ENCODE measurements at regions not wholly inside any gene's neighbourhood (a gene's known extent, or its start where the extent isn't known, plus 50 kb on each side); places are given as distances from the start of the nearest gene placed in this dataset.

DNA sequence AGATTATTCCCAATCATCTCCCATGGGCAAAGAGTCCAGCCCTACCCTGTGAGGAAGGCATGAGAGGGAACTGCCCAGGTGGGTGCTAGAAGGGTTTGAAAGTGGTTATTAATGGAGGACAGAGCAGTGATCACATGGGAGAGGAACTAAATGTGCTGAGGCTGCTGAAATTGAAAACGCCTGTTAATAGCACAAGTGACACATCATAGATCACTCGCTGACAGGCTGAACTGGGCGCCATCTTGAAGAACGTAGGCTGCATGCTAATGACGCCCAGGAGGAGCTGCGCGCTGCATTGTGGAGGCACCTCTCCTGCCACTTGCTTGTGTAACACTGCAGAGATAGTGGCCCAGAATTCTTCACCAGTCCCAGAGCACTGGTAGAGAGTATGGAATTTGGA lies 182.9 kb downstream of the KCNA5 start:
- TF ChIP-seq EZH2 (IDR thresholded peaks at IDR 0.05; ENCODE audit: borderline replicate concordance, low read length) = no peak
- TF ChIP-seq, protein P1, sequence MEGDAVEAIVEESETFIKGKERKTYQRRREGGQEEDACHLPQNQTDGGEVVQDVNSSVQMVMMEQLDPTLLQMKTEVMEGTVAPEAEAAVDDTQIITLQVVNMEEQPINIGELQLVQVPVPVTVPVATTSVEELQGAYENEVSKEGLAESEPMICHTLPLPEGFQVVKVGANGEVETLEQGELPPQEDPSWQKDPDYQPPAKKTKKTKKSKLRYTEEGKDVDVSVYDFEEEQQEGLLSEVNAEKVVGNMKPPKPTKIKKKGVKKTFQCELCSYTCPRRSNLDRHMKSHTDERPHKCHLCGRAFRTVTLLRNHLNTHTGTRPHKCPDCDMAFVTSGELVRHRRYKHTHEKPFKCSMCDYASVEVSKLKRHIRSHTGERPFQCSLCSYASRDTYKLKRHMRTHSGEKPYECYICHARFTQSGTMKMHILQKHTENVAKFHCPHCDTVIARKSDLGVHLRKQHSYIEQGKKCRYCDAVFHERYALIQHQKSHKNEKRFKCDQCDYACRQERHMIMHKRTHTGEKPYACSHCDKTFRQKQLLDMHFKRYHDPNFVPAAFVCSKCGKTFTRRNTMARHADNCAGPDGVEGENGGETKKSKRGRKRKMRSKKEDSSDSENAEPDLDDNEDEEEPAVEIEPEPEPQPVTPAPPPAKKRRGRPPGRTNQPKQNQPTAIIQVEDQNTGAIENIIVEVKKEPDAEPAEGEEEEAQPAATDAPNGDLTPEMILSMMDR (IDR thresholded peaks at IDR 0.05; ENCODE audit: low read length) = no peak
